ENCODE measurements at regions not wholly inside any gene's neighbourhood (a gene's known extent, or its start where the extent isn't known, plus 50 kb on each side); places are given as distances from the start of the nearest gene placed in this dataset.

DNA sequence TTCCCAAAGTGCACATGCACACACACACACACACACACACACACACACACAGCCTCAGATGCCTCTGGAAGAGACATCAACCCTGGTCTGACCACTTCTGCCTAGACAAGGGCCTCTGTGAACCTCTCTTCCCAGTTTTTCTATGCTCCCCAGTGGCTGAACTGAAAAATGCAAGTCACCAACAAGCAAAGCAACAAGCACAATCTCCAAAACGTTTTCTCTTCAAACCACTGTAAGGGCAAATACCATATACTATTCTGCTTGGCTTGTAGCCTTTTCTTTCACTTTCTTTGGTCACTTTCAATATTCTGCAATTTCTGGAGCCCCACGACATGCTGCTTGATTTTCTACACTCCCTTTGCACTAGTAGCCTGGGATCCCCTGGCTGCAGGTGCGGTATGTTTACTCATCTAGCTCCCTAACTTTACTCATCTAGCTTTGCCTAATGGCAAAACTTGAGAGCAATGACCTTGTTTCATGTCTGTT, 121.4 kb upstream of the DST start:
- ATAC-seq = no peak

GRCh38 chr6:56761651-56762050, 119.0 kb upstream of the DST start:
- TF ChIP-seq POLR2AphosphoS5 (IDR thresholded peaks at IDR 0.05) (no peak), POLR2A (IDR thresholded peaks at IDR 0.05) (no peak), EP300 (IDR thresholded peaks at IDR 0.05) (no peak)
- TF ChIP-seq, protein P1, sequence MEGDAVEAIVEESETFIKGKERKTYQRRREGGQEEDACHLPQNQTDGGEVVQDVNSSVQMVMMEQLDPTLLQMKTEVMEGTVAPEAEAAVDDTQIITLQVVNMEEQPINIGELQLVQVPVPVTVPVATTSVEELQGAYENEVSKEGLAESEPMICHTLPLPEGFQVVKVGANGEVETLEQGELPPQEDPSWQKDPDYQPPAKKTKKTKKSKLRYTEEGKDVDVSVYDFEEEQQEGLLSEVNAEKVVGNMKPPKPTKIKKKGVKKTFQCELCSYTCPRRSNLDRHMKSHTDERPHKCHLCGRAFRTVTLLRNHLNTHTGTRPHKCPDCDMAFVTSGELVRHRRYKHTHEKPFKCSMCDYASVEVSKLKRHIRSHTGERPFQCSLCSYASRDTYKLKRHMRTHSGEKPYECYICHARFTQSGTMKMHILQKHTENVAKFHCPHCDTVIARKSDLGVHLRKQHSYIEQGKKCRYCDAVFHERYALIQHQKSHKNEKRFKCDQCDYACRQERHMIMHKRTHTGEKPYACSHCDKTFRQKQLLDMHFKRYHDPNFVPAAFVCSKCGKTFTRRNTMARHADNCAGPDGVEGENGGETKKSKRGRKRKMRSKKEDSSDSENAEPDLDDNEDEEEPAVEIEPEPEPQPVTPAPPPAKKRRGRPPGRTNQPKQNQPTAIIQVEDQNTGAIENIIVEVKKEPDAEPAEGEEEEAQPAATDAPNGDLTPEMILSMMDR (IDR thresholded peaks at IDR 0.05) = no peak
- H3K27ac ChIP-seq = no peak overlapping the region
- H3K36me3 ChIP-seq = no peaks in the 10 kb centered on the region
- peaks cover 12 to 73% (median 28%) of the 10 kb centered on the region in 3 donors for H3K4me1 ChIP-seq
- no peaks in the 10 kb centered on the region for H3K27me3 ChIP-seq
- 92 to 96% methylated on average over 1 of the region's 1 CpG for WGBS, 2 donors (ENCODE audit: low coverage in 1 of 2)
- H3K4me3 ChIP-seq = no peak overlapping the region
- no peak for ATAC-seq
- no peaks in the 10 kb centered on the region for H3K9me3 ChIP-seq

More for the DNA sequence above, 121.4 kb upstream of the DST start:
- Histone ChIP-seq H3K27ac (peak overlapping the region in 1 of 4 donors; percentile 10), H3K4me3 (no peak overlapping the region), H3K36me3 (no peaks in the 10 kb centered on the region), H3K9me3 (no peaks in the 10 kb centered on the region), H3K4me1 (peaks cover 7 to 78% (median 20%) of the 10 kb centered on the region in 3 donors), H3K27me3 (no peaks in the 10 kb centered on the region)
- WGBS, 2 donors (ENCODE audit: low coverage in 1 of 2) = 52 to 60% methylated on average over 3 of the region's 3 CpGs
- TF ChIP-seq POLR2AphosphoS5 (IDR thresholded peaks at IDR 0.05) (no peak), POLR2A (IDR thresholded peaks at IDR 0.05) (no peak), EP300 (IDR thresholded peaks at IDR 0.05) (no peak)
- TF ChIP-seq, protein P1 (IDR thresholded peaks at IDR 0.05) = peak in 3 of 4 experiments; percentile 42 to 45 (median 44)

DNA sequence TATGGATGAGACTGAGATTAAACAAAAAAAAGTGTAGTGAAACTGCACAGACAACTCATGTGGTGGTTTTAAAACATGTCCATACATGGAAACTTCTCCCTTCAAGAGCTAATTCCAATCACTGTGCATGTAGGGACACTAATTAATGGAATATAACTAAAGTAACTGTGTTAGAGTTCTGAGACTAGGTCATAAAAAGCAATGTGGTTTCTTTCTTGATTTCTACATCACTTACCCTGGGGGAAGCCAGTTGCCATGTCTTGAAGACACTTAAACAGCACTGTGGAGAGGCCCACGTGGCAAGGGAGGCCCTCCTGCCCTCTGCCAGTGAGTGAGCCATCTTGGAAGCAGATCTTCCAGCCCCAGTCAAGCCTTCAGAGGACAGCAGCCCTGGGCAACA, 118.2 kb upstream of the DST start:
- Histone ChIP-seq H3K9me3 (no peaks in the 10 kb centered on the region), H3K4me3 (no peak overlapping the region), H3K36me3 (no peaks in the 10 kb centered on the region), H3K4me1 (peaks cover 12 to 73% (median 30%) of the 10 kb centered on the region in 3 donors), H3K27ac (no peak overlapping the region), H3K27me3 (no peaks in the 10 kb centered on the region)
- no peak for TF ChIP-seq EP300 (IDR thresholded peaks at IDR 0.05)
- no peak for TF ChIP-seq POLR2A (IDR thresholded peaks at IDR 0.05)
- TF ChIP-seq, protein P1 (IDR thresholded peaks at IDR 0.05) = no peak
- no peak for TF ChIP-seq POLR2AphosphoS5 (IDR thresholded peaks at IDR 0.05)
- 60% methylated on average over 1 of the region's 1 CpG for WGBS, 2 donors (ENCODE audit: low coverage in 1 of 2)
- ATAC-seq = no peak

DNA sequence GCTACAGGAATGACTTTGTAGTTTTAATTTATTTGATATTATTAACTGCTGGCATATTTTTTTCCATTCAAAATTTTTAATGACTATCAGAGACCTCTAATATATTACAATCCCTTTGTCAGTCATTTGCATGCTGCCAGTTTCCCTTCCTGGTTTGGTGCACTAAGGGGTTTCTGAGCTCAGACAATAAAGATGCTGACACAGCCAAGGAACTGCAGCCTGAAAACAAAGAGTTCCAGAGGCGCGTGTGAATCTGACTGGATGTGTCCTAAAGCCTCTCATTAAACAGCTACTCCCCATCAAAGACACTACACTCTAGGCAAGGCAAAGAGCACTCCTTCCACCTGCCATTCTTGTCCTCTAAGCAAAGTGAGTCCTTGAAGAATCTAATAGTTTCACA, 116.8 kb upstream of the DST start:
- Histone ChIP-seq H3K27ac (no peak overlapping the region), H3K4me3 (no peak overlapping the region), H3K4me1 (peaks cover 7 to 73% (median 26%) of the 10 kb centered on the region in 3 donors), H3K36me3 (no peaks in the 10 kb centered on the region), H3K9me3 (no peaks in the 10 kb centered on the region), H3K27me3 (no peaks in the 10 kb centered on the region)
- 50% methylated on average over 2 of the region's 2 CpGs; no CpG with 5 or more reads in 1 of the 2 donors for WGBS, 2 donors (ENCODE audit: low coverage in 1 of 2)
- no peak for ATAC-seq
- TF ChIP-seq POLR2A (IDR thresholded peaks at IDR 0.05) (no peak), POLR2AphosphoS5 (IDR thresholded peaks at IDR 0.05) (no peak), EP300 (IDR thresholded peaks at IDR 0.05) (no peak)
- TF ChIP-seq, protein P1 (IDR thresholded peaks at IDR 0.05) = no peak

DNA sequence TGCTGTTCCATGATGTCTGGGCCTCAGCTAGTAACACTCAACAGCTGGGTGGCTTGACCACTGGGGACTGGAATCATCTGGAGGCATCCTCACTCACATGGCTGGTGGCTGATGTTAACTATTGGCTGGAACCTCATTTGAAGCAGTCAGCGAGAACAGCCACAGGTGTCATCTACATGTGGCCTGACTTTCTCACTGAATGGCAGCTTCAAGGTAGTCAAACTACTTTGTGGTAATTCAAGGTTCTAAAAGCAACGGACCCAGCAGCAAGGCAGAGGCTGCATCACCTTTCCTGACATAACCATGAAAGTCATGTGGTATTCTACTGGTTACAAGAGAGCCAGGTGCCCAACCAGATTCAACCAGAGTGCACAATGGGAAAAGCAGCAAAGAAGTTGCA, 115.9 kb upstream of the DST start:
- no peak for ATAC-seq
- H3K4me3 ChIP-seq = no peak overlapping the region
- H3K27ac ChIP-seq = no peak overlapping the region
- WGBS, 2 donors (ENCODE audit: low coverage in 1 of 2) = 94 to 100% methylated on average over 1 to 2 of the region's 2 CpGs
- H3K36me3 ChIP-seq = no peaks in the 10 kb centered on the region
- peaks cover 7 to 73% (median 19%) of the 10 kb centered on the region in 3 donors for H3K4me1 ChIP-seq
- H3K27me3 ChIP-seq = no peaks in the 10 kb centered on the region
- no peaks in the 10 kb centered on the region for H3K9me3 ChIP-seq
- TF ChIP-seq POLR2AphosphoS5 (IDR thresholded peaks at IDR 0.05) (no peak), EP300 (IDR thresholded peaks at IDR 0.05) (no peak), POLR2A (IDR thresholded peaks at IDR 0.05) (no peak)
- TF ChIP-seq, protein P1 (IDR thresholded peaks at IDR 0.05) = no peak
